GM21423 (cell line): ENCODE measurements at regions not wholly inside any gene's neighbourhood (a gene's known extent, or its start where the extent isn't known, plus 50 kb on each side); places are given as distances from the start of the nearest gene placed in this dataset.
"Not testable (repeated sequence)": the region's sequence is repeated elsewhere in the genome, so short reads cannot be mapped to it uniquely, and the experiment has no call there.

ENCODE experiments used
- ATAC-seq: cut with Tn5 transposase; IDR thresholded peaks from one replicate; pipeline ENCODE4 v1.9.1; 2021; ENCODE audit warnings: mild to moderate bottlenecking, moderate library complexity; ENCODE audit not compliant: unreplicated experiment

GRCh38 chr2:155600296-155600695 is 732.2 kb downstream of the NR4A2 start:
- no peak for ATAC-seq

- no peak for ATAC-seq
Measured at GRCh38 chr2:155599834-155600233, 732.7 kb downstream of the NR4A2 start.

GRCh38 chr2:155583674-155584195 is 748.8 kb downstream of the NR4A2 start:
- no peak for ATAC-seq

GRCh38 chr2:155574941-155575340 is 757.6 kb downstream of the NR4A2 start:
- no peak for ATAC-seq

GRCh38 chr2:155547571-155547970 is 785.0 kb downstream of the NR4A2 start:
- ATAC-seq: no peak

GRCh38 chr2:155546721-155547555 is 785.6 kb downstream of the NR4A2 start:
- no peak for ATAC-seq

- not testable (repeated sequence) for ATAC-seq
Measured at GRCh38 chr2:155539028-155539427, 793.5 kb downstream of the NR4A2 start.

GRCh38 chr2:155528034-155528433 is 804.5 kb downstream of the NR4A2 start:
- ATAC-seq: no peak

- no peak for ATAC-seq
Measured at GRCh38 chr2:155525199-155525598, 807.3 kb downstream of the NR4A2 start.

GRCh38 chr2:155519529-155520130 is 812.9 kb downstream of the NR4A2 start:
- no peak for ATAC-seq

GRCh38 chr2:155518094-155518493 is 814.4 kb downstream of the NR4A2 start:
- no peak for ATAC-seq

- ATAC-seq: no peak
Measured at GRCh38 chr2:155517362-155517761, 815.2 kb downstream of the NR4A2 start.

- no peak for ATAC-seq
Measured at GRCh38 chr2:155513248-155513647, 814.8 kb downstream of the KCNJ3 start.

- ATAC-seq: no peak
Measured at GRCh38 chr2:155502766-155503165, 804.3 kb downstream of the KCNJ3 start.

- ATAC-seq: no peak
Measured at GRCh38 chr2:155498106-155498505, 799.6 kb downstream of the KCNJ3 start.

- ATAC-seq: no peak
Measured at GRCh38 chr2:155494744-155495143, 796.2 kb downstream of the KCNJ3 start.

- no peak for ATAC-seq
Measured at GRCh38 chr2:155485141-155485842, 786.8 kb downstream of the KCNJ3 start.

GRCh38 chr2:155481141-155481540 is 782.6 kb downstream of the KCNJ3 start:
- ATAC-seq: no peak

- ATAC-seq: not testable (repeated sequence)
Measured at GRCh38 chr2:155472018-155472417, 773.5 kb downstream of the KCNJ3 start.

GRCh38 chr2:155456222-155456621 is 757.7 kb downstream of the KCNJ3 start:
- ATAC-seq: no peak

GRCh38 chr2:155442755-155443372 is 744.4 kb downstream of the KCNJ3 start:
- no peak for ATAC-seq
